HG02981 (cell line): ENCODE measurements at regions not wholly inside any gene's neighbourhood (a gene's known extent, or its start where the extent isn't known, plus 50 kb on each side); places are given as distances from the start of the nearest gene placed in this dataset.
"Not testable (repeated sequence)": the region's sequence is repeated elsewhere in the genome, so short reads cannot be mapped to it uniquely, and the experiment has no call there.

Experiments used
- ATAC-seq: cut with Tn5 transposase; IDR thresholded peaks from one replicate; pipeline ENCODE4 v1.9.1; 2021; ENCODE audit warnings: mild to moderate bottlenecking, moderate library complexity; ENCODE audit not compliant: unreplicated experiment

DNA sequence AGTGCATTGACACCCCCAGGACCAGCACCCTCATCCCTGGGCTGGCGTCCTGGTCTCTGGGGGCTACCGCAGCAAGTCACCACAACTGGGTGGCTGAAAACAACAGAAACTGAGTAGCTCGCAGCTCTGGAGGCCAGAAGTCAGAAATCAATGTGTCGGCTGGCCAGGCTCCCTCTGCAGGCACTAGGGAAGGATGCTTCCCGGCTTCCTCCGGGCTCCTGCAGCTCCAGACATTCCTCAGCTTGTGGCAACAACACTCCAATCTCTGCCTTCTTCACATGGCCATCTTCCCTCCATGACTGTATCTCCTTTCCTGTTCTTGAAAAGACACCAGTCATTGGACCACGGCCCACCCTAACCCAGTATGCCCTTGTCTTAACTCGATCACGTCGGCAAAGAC, 224.2 kb downstream of the NPHP4 start:
- ATAC-seq = no peak

DNA sequence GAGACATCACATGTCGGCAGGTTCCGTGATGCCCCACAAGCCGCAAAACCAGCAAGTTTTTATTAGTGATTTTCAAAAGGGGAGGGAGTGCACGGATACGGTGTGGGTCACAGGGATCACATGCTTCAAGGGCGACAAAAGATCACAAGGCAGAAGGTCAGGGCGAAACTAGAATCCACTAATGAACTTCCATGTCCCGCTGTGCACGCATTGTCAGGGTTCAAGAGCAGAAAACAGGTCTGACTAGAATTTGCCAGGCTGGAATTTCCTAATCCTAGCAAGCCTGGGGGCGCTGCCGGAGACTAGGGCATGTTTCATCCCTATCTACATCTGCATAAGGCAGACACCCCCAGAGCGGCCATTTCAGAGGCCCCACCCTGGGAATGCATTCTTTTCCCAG, 225.2 kb downstream of the NPHP4 start:
- ATAC-seq = not testable (repeated sequence)

DNA sequence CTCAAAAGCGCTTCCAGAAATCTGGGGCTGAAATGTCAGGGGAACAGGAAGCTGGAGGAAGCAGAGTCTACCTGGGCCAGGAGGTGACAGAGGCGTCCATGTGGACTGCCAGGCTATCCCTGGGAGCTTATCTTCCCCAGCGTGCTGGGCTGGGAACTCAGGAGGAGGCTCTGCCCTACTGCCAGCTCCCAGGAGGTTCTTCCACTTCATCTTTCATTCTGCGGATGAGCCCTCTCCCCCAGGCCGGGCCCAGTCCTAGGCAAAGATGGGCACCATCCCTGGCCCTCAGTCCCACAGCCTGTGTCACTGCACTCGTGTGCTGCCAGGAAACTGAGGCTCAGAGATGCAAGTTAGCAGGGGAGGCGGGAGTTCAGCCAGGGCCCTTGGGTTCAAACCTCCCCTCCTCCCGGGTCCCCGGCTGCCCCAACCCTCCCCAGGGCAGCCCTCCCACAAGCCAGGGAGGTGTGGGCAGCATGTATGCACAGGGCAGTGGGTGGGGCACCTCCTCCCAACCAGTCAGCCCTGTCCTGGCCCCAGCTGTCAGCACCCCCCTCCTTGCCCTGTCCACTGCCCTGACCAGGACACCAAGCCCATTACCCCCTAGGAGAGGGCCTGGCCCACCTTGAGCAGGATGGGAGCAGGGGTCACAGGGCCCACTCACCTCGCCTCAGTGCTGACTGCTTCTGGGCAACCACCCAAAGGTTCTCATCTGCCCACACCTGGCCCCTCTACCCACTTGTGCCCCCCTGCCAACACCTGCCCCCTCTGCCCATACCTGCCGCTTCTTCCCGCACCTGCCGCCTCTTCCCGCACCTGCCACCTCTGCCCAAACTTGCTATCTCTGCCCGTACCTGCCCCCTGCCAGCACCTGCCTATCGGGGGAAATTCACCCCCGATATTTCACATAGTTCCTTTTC, 226.0 kb downstream of the NPHP4 start:
- no peak for ATAC-seq

DNA sequence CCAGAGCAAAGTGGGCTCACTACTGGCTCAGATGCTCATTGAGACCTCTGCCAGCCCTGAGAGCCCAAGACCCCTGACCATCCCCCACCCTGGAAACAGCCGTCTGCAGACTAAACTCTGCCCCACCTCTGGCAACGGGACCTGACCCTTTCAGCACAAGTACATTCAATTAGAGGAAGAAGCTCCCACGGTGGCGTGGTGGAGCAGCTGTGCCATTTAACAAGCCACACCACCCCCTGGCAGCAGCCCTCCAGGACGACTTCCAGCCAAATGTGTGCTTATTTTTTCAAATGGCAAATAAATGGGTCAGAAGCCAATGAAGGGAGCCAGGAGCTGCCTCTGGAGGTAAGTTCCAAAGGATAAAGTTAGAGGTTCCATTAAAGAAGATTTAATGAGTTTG, 226.7 kb downstream of the NPHP4 start:
- ATAC-seq = no peak

DNA sequence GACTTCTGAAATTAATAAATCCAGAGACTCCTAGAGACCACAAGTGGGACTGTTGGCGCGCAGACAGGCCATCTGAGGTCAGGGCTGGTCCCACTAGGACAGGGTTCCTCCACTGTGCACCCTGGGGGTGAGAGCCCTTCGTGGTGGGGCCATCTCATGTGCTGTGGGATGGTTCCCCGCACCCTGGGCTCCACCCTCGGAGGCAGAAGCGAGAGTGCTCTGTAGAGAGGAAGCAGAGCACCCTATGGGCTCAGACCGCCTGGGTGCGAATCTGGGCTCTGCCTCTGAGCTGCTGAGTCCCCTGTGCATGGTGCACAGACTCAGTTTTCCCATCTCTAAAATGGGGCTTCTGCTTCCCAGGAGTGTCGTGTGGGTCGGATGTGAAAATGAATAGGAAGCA, 227.3 kb downstream of the NPHP4 start:
- no peak for ATAC-seq

DNA sequence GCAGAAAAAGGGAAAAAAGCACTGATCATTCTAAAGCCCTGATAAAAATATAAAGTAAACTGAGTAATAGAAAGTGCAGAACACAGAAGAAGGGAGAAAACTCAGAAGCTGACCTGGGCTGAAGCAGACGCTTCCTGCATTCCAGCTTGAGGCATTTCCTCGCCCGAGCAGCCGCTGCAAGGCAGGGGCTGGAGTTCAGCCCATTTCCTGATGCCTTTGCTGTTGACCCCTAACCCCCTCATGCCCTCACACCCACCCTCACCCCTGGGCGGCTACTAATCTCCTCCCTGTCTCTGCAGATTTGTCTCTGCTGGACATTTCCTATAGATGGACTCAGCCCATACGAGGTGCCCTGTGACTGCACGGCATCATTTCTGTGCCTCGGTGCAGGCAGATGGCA, 227.8 kb downstream of the NPHP4 start:
- ATAC-seq = no peak

DNA sequence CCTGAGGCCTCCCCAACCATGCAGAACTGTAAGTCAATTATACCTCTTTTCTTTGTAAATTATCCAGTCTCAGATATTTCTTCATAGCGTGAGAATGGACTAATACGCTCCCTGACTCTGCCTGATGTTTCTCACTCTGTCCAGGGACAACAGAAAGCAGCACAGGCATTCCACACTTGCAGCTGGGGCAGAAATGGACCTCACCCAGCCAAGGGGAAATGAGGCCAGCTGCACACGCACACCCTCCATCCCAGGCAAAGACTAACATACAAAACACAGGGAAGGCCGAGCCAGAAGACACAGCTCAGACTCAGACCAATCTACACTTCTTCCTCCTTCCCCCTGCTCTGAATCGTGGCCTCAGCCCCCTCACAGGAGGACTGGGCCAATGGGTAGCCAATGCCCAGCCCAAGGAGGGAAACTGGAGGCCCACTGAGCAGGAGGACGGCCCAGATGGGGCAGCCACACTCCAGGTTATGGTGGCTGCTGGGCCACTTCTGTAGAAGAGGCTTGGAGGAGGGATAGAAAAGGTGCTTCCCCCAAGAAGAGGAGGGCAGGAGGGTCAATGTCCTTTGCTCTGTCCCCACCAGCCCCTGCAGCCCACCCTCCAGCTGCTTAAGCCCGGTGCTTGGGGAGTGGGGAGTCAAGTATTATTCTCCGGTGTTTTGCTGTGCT, 228.4 kb downstream of the NPHP4 start:
- no peak for ATAC-seq

DNA sequence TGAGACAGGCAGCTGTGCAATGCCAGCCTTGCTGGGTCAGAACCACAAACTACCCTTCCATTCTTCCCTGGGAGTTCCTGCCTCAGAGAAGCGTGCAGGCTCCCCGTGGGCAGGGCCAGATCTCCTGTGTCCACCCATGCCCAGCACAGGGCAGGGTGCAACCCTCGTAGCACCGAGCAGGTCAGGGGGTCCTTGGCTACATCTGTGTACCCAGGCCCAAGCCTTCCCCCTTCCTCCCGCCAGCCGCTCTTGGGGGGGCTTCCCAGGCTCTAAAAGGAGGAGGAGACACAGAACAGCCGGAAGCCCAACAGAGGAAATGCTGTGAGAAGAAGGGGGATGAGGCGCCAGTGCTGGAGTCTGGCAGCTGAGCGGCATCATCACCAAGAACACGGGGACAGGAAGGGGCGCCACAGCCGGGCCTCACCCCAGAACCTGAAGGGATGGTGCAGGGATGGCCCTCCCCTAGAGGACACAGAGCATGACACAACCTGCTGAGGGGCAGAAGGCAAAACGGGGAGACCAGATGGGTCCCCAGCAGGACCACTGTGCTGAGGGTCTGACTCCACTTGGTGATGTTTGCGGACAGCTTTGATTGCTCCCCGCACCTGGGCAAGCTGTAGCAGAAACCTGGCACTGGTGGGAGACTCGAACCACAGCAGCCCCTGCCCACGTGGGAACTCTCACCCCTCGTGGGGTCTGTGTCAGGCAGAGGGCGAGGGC, 233.2 kb downstream of the NPHP4 start:
- no peak for ATAC-seq

DNA sequence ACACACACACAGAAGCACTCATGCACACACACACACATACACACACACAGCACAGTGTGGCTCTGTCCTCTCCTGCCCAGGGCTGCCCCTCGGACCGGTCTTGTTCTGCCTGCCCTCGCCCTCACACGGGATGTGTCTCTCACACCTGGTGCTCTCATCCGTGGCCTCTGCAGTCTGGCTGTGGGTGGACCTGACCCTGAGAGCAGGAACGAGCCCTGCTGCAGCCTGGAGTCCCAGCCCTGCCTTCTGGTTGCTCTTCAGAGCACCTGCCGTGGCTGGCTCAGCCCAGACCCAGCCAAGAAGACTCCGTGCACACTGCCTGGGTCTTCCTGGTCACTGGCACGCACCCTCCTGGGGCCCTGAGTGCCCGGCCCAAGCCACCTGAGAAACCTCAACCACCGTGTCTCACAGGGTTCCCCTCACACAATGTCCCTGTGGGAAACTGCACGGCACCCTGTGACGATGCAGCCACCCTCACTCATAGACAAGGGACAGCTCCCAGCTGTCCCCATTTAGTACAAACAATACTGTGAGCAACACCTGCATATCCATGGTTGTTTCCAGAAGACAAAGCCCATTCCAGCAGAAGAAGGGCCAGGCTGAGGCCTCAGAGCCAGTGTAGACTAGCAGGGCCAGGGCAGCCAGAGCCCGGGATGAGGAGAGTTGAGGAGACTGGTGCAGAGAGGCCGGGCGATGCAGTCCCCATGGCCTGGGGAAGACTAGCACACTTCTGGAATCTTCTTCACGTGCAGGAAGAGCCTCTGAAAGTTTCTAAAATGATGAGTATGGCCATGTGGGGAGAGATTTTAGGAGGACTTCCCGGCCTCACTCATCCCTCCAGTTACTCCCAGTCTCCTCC, 234.0 kb downstream of the NPHP4 start:
- ATAC-seq = no peak

DNA sequence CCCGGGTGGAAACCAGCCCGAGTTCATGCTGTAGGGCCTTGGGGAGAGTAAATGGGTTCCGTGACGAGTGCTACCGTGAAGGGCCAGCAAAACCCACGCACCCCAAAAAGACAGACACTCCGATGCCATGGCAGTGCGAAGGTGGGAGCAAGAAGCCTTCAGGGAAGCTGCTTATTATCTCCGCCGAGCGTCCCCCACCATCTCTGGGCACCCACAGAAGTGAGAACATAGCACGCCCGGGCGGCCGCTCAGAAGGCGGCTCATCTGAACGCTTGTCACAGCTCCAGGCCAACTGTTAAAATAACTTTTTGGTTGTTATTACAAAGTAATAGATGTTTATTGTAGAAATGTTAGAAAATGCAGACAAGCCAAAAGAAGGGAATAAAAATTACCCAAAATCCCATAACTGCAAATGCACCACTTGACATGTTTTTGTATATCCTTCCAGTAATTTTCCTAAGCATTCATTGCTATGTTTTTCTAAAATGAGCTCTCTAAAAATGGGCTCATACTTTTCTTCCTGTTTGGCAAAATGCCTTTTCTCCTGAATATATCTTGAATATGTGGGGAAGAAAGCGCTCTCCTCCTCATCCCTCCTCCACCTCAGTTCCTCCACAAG, 234.9 kb downstream of the NPHP4 start:
- no peak for ATAC-seq

DNA sequence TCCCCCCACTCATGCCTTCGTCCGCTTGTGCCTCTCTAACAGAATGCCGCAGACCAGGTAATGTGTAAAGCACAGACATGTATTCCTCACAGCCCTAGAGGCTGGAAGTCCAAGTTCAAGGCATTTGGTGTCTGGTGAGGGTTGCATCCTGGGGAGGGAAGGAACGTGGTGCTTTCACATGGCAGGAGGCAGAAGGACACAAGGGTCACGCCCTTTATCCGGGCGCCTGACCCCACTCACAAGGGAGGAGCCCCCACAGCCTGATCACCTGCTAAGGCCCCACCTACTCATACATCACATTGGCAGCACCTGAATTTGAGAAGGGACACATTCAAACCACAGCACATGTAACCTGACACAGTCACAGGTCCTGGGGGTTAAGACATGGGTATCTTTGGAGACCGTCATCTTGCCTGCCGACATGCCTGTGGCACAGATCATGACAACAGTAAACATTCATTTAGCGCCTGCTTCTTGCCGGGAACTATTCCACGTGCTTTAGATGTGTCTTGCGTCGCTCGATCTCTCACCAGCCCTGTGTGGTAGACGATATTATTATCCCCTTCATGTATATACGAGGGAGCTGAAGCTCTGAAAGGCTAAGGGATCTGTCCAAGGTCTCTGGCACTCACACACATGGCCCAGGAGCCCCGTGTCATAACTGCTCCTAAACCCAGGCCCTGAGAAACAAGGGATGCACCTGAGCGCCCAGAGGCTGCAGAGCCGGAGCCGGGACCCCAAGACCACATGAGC, 235.6 kb downstream of the NPHP4 start:
- ATAC-seq = no peak

DNA sequence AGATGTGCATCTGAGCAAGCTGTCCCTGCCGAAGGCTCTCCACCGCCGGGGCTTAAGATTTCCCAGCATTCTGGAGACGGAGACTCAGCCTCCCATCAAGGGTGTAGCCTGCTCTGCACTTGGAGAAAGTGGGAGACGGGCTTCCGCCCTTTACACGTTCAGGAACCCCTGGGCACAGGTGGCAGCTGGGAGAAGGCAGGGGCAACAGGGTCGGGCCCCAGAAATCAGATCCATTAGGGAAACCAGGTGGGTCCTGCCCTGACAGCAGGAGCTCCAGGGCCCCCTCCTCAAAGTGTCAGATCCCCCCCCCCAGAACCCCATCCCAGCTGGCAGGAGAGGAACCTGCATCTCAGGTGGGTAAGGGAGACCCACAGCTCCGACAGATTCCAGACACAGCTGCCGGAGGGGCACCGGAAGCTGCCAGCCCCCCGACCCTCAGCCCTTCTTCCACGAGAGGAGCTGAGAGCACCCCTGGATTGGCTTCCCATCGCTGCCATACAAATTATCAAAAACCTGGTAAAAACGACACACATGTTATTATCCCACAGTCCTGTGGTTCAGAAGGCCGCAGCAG, 236.6 kb downstream of the NPHP4 start:
- no peak for ATAC-seq

DNA sequence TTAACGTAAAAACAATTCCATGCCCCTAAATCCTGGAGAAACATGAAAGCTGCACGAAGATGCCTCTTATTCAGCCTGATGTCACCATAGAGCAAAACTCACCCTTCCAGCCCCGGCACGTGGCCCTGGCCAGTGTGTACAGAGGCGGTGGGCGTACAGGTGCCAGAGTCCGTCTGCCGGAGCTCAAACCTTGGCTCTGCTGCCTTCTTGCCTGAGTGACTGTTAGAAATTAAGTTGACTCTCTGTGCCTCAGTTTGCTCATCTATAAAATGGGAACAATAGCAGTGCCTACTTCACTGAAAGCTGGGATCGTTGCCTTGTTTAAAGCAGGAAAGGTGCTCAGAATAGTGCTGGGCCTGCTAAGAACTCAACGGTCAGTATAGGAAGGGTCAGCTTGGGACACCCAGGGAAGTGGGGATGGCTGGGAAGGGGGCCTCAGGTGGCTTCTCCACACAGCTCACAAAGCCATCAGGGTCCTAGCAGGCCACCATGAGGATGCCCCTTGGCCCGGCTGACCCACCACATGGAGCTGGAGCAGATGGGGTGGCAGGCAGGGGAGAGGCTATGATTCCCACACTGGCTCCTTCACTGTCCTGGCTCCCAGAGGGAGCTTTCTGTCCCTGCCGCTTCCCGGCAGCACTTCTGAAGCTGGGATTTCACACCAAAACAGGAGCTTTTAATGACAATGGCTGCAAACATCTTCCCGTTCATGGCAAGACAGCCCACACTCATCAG, 237.2 kb downstream of the NPHP4 start:
- ATAC-seq = no peak

DNA sequence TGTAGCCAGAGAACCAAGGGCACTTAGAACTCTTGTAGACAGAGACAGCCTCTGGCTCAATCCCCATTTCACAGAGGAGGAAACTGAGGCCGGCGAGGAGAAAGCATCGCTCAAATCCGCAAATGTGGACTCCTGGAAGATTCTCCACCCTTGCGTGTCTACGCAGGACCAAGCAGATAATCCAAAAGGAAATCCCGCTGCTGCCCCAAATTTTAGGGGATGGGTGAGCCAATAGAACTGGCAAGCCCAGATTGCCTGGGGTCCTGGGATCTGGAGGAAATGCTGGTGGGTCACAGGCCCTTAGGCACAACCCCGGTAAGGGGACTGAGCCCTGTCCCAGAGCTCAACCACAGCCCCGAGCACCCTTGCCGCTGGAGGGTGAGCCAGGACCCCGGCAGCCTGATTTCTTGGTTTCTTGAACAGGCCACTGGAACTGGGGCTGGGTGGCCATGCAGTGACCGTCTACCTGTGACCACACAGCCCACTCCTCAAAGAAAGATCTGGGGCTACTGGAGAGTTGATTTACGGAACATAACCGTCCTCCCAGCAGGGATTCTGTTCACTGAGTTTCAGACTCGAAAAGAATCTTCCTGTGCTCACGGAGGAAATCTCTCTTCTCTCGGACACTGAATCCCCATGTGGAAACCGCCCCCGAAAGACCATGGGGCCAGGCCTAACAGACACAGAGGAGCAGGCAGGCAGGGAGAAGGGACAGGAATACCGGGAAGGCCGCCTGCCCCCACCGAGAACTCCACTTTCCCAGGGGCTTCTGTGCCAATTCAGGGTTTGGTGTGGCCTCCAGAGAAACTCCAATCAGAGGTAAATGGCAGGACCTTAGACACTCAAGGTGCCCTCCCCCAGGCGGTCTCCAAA, 238.4 kb downstream of the NPHP4 start:
- no peak for ATAC-seq

DNA sequence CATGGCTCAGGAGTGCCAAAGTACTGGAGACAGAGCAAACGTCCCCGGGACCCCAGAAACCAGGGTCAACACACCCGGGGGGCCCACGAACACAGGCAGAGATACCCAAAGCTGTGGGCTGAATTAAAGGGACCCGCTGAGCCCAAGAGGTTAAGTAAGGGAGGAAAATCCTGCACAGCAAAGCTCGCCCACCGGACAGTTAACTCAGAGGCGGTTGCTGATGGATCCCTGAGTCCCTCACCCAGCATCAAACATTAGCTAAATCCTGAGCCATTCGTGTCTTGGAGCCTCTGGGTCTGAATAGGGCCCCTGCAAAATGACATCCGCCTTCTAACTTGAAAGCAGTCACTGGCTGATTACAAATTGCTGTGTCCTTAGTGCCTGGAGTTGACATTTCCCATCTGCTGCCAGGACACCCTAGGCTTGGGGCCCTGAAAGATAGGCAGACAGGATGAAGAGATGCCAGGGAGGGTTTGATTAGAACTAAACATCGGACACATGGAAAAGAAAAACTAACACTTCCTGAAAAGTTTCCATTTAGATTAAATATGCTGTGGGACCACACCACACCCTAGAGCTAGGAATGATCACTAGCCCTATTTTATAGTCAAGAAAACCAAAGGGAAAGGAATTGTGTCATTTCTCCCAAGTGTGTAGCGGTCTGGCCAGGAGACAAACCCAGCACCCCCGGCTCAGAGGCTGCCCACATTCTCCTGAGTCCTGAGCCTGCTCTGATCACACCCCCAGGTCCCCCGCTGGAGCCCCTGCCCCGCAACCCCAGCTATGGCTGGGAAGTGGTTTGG, 239.3 kb downstream of the NPHP4 start:
- no peak for ATAC-seq

DNA sequence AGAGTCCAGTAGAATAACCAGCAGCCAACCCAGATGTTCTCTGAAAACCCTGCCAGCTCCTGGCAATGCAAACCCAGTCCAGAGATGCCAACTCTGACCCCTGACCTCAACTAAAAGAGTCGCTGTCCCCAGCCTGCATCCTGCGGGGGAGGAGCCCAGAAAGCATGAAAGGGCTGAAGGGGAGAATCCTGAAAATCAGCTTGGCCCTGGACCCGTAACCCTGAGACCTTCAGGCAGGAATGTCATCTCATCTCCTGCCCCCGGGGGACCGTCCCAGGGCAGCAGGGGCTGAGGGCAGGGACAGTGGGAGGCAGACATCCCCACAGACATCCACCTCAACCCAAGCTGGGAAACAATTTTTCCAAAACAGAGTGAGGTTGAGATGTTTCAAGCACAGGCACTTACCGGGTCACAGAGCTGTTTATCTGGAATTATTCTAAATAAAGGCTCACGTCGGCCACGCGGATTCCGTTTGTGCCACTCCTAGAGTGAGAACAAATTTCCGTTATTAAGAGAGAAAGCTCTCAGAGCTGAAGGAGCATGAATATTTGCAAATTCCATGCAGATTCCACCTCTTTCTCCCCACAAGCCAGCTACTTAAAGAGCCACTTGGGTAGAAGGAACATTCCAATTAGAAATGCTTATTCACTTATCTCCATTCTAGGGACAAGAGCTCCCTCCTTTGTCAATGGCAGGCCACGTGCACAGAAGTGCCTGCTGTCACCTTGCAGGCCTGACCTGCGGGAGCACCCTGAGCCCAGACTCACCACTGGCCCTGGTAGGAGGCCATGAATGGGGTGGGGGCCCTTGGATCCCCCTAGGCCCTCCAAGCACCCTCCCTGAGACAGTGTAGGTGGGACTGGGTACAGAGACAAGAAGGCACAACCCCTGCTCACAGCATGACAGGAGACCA, 240.1 kb downstream of the NPHP4 start:
- ATAC-seq = no peak
